GM21576 (cell line): ENCODE measurements at regions not wholly inside any gene's neighbourhood (a gene's known extent, or its start where the extent isn't known, plus 50 kb on each side); places are given as distances from the start of the nearest gene placed in this dataset.
"Not testable (repeated sequence)": the region's sequence is repeated elsewhere in the genome, so short reads cannot be mapped to it uniquely, and the experiment has no call there.

Experiments used
- ATAC-seq: cut with Tn5 transposase; IDR thresholded peaks from one replicate; pipeline ENCODE4 v1.9.1; 2021; ENCODE audit warnings: mild to moderate bottlenecking, moderate library complexity; ENCODE audit not compliant: unreplicated experiment

- ATAC-seq = no peak
These were observed 381.6 kb downstream of the SRGAP2C start for GRCh38 chr1:121566346-121566745.

GRCh38 chr1:121569428-121569827 lies 384.7 kb downstream of the SRGAP2C start:
- ATAC-seq = no peak

GRCh38 chr1:121573881-121574504 lies 389.2 kb downstream of the SRGAP2C start:
- ATAC-seq = not testable (repeated sequence)

GRCh38 chr1:121574505-121574899 lies 389.7 kb downstream of the SRGAP2C start:
- not testable (repeated sequence) for ATAC-seq

GRCh38 chr1:121582898-121583297 lies 398.1 kb downstream of the SRGAP2C start:
- ATAC-seq = not testable (repeated sequence)

GRCh38 chr1:121586369-121587229 lies 401.8 kb downstream of the SRGAP2C start:
- no peak for ATAC-seq

GRCh38 chr1:121587230-121587569 lies 402.4 kb downstream of the SRGAP2C start:
- ATAC-seq = no peak

GRCh38 chr1:121587777-121588176 lies 403.0 kb downstream of the SRGAP2C start:
- ATAC-seq = no peak

GRCh38 chr1:121594096-121594495 lies 409.3 kb downstream of the SRGAP2C start:
- ATAC-seq = no peak

- no peak for ATAC-seq
These were observed 410.3 kb downstream of the SRGAP2C start for GRCh38 chr1:121595089-121595488.

- ATAC-seq = not testable (repeated sequence)
These were observed 420.2 kb downstream of the SRGAP2C start for GRCh38 chr1:121604843-121605444.

- ATAC-seq = not testable (repeated sequence)
These were observed 422.7 kb downstream of the SRGAP2C start for GRCh38 chr1:121607499-121607898.
